H1 (cell line): ENCODE measurements at regions not wholly inside any gene's neighbourhood (a gene's known extent, or its start where the extent isn't known, plus 50 kb on each side); places are given as distances from the start of the nearest gene placed in this dataset.

ENCODE experiments used
- CTCF ChIA-PET: fragments of 300-600 bp; sonication (Branson Sonifier 250); formaldehyde crosslinking; loops from one replicate; lab custom pipeline; 2021; ENCODE audit not compliant: partially characterized antibody; lab: Charles Lee
- POLR2A ChIA-PET: fragments of 300-600 bp; sonication (Branson Sonifier 250); formaldehyde crosslinking; loops from one replicate; lab custom pipeline; 2021; ENCODE audit warnings: inconsistent platforms; ENCODE audit not compliant: partially characterized antibody; lab: Charles Lee
- DNase-seq, 2 experiments: peaks; one replicate each; pipeline versions ENCODE4 v3.0.0 to v3.0.0-alpha.2; 2010 to 2022; ENCODE audit warnings: low spot score in 2 of 2, low read depth in 1 of 2, mixed read lengths in 1 of 2
- FAIRE-seq: peaks from 2 replicates; lab custom pipeline; 2011; peaks lifted over from hg19 to GRCh38; lab: Jason Lieb, UNC
- H2AFZ ChIP-seq: 2 replicates; pipeline ENCODE4 v1.8.1; 2012; ENCODE audit warnings: low read length, inconsistent platforms
- H2AK5ac ChIP-seq: 2 replicates; pipeline ENCODE4 v1.6.1; 2013; ENCODE audit warnings: low read depth, low read length
- H2BK120ac ChIP-seq: replicated peaks from 2 replicates; pipeline ENCODE3; 2013; ENCODE audit warnings: low read depth, low read length, inconsistent platforms
- H2BK12ac ChIP-seq: 2 replicates; pipeline ENCODE4 v1.6.1; 2013; ENCODE audit warnings: low read depth, low read length
- H2BK15ac ChIP-seq: 2 replicates; pipeline ENCODE4 v1.6.1; 2013; ENCODE audit warnings: low read length
- H2BK20ac ChIP-seq: 2 replicates; pipeline ENCODE4 v1.6.1; 2013; ENCODE audit warnings: low read length
- H2BK5ac ChIP-seq: 2 replicates; pipeline ENCODE4 v1.6.1; 2013; ENCODE audit warnings: low read depth, low read length
- H3K14ac ChIP-seq: 2 replicates; pipeline ENCODE4 v1.6.1; 2013; ENCODE audit warnings: inconsistent platforms; ENCODE audit not compliant: insufficient read length
- H3K18ac ChIP-seq: 2 replicates; pipeline ENCODE4 v1.6.1; 2013; ENCODE audit warnings: low read length; ENCODE audit errors: extremely low read depth
- H3K23ac ChIP-seq: 2 replicates; pipeline ENCODE4 v1.6.1; 2013; ENCODE audit warnings: inconsistent platforms; ENCODE audit not compliant: insufficient read length
- H3K23me2 ChIP-seq: 2 replicates; pipeline ENCODE4 v1.6.1; 2013; ENCODE audit warnings: low read depth, low read length
- H3K27ac ChIP-seq: 2 replicates; pipeline ENCODE4 v1.6.1; 2011; ENCODE audit warnings: low read depth, low read length, inconsistent platforms
- H3K27me3 ChIP-seq, 4 experiments: replicated peaks in 1 of 4; 1 replicate in 1 of 4; 2 replicates in 3 of 4; pipeline versions ENCODE4 v1.6.1 to v1.8.1; 2011 to 2013; ENCODE audit warnings: low read length in 3 of 4, mild to moderate bottlenecking in 3 of 4, inconsistent platforms in 2 of 4, mixed read lengths in 2 of 4, moderate library complexity in 1 of 4; ENCODE audit not compliant: control insufficient read depth in 3 of 4, insufficient read depth in 3 of 4; ENCODE audit errors: extremely low read depth in 1 of 4
- H3K36me3 ChIP-seq, 4 experiments: 2 replicates each; pipeline versions ENCODE4 v1.6.1 to v1.8.1; 2011 to 2013; ENCODE audit warnings: mild to moderate bottlenecking in 4 of 4, low read length in 3 of 4, moderate library complexity in 2 of 4, control low read depth in 1 of 4, inconsistent platforms in 1 of 4; ENCODE audit not compliant: insufficient read depth in 4 of 4, control insufficient read depth in 2 of 4
- H3K4ac ChIP-seq: replicated peaks from 2 replicates; pipeline ENCODE3; 2013; ENCODE audit warnings: low read length, low read depth, mixed read lengths, inconsistent platforms; ENCODE audit not compliant: insufficient read length
- H3K4me1 ChIP-seq, 4 experiments: replicated peaks in 1 of 4; 1 replicate in 1 of 4; 2 replicates in 3 of 4; pipeline versions ENCODE4 v1.6.1 to v1.8.1; 2011 to 2013; ENCODE audit warnings: low read length in 3 of 4, inconsistent platforms in 2 of 4, mixed read lengths in 1 of 4; ENCODE audit not compliant: insufficient read depth in 4 of 4, control insufficient read depth in 3 of 4
- H3K4me2 ChIP-seq, 2 experiments: 2 replicates each; pipeline versions ENCODE4 v1.6.1 to v1.8.1; 2011 to 2013; ENCODE audit warnings: low read depth in 2 of 2, low read length in 2 of 2, control low read depth in 1 of 2, inconsistent platforms in 1 of 2, mild to moderate bottlenecking in 1 of 2; ENCODE audit not compliant: insufficient read depth in 1 of 2
- H3K4me3 ChIP-seq, 4 experiments: fragments of 200-600, 300-600 bp in 1 of 4; sonication (generic), shearing (Covaris generic), sonication (Bioruptor Twin) in 1 of 4; 2 replicates each; pipeline versions ENCODE4 v1.5.1 to v1.8.1; 2011 to 2016; ENCODE audit warnings: low read length in 4 of 4, low read depth in 3 of 4, control low read depth in 2 of 4, inconsistent platforms in 2 of 4, mild to moderate bottlenecking in 2 of 4, mixed read lengths in 1 of 4, moderate library complexity in 1 of 4; ENCODE audit not compliant: insufficient read depth in 2 of 4; ENCODE audit errors: extremely low read depth in 1 of 4
- H3K56ac ChIP-seq: replicated peaks from 2 replicates; pipeline ENCODE3; 2013; ENCODE audit warnings: low read depth, mild to moderate bottlenecking, mixed read lengths, low read length, inconsistent platforms; ENCODE audit not compliant: insufficient read length
- H3K79me1 ChIP-seq: 2 replicates; pipeline ENCODE4 v1.6.1; 2013; ENCODE audit warnings: low read depth, low read length, control low read depth
- H3K79me2 ChIP-seq, 2 experiments: 2 replicates each; pipeline versions ENCODE4 v1.6.1 to v1.8.1; 2012 to 2013; ENCODE audit warnings: low read length in 2 of 2, mild to moderate bottlenecking in 2 of 2, inconsistent platforms in 1 of 2; ENCODE audit not compliant: insufficient read depth in 2 of 2, control insufficient read depth in 1 of 2
- H3K9ac ChIP-seq, 4 experiments: replicated peaks in 1 of 4; 1 replicate in 1 of 4; 2 replicates in 3 of 4; pipeline versions ENCODE4 v1.6.1 to v1.8.1; 2011 to 2013; ENCODE audit warnings: low read depth in 3 of 4, low read length in 3 of 4, control low read depth in 2 of 4, mild to moderate bottlenecking in 2 of 4, moderate library complexity in 2 of 4, inconsistent platforms in 1 of 4; ENCODE audit errors: extremely low read depth in 1 of 4
- H3K9me3 ChIP-seq, 2 experiments: 2 replicates each; pipeline versions ENCODE4 v1.6.1 to v1.8.1; 2012 to 2013; ENCODE audit warnings: mild to moderate bottlenecking in 2 of 2, moderate library complexity in 2 of 2, control low read depth in 1 of 2, inconsistent platforms in 1 of 2, low read depth in 1 of 2, low read length in 1 of 2, mixed read lengths in 1 of 2; ENCODE audit not compliant: insufficient read depth in 2 of 2
- H4K20me1 ChIP-seq, 2 experiments: replicated peaks in 1 of 2; 2 replicates each; pipeline versions ENCODE3 to v1.8.1; 2011 to 2013; ENCODE audit warnings: inconsistent platforms in 2 of 2, low read length in 2 of 2, mild to moderate bottlenecking in 1 of 2; ENCODE audit not compliant: insufficient read depth in 2 of 2, control insufficient read depth in 1 of 2
- H4K5ac ChIP-seq: 2 replicates; pipeline ENCODE4 v1.6.1; 2013; ENCODE audit warnings: low read length, low read depth, mixed read lengths, inconsistent platforms; ENCODE audit not compliant: insufficient read length
- H4K8ac ChIP-seq: 2 replicates; pipeline ENCODE4 v1.8.0; 2013; ENCODE audit warnings: mild to moderate bottlenecking, moderate library complexity, low read length, inconsistent platforms; ENCODE audit not compliant: insufficient read depth; ENCODE audit errors: extremely low read depth
- H4K91ac ChIP-seq: replicated peaks from 2 replicates; pipeline ENCODE3; 2013; ENCODE audit warnings: low read length, mixed read lengths, inconsistent platforms; ENCODE audit not compliant: insufficient read length
- JUN ChIP-seq: IDR thresholded peaks from 2 replicates; pipeline ENCODE4 v1.6.1; 2011; ENCODE audit warnings: low read depth, mild to moderate bottlenecking, improper control_type of control experiment, low read length
- KDM5A ChIP-seq: fragments of 200-600 bp; IDR thresholded peaks from 2 replicates; pipeline ENCODE4 v1.7.1; 2012; ENCODE audit warnings: mild to moderate bottlenecking, low read length, inconsistent platforms, mixed read lengths
- RNF2 ChIP-seq: fragments of 200-900, 300-1000 bp; sonication (generic); IDR thresholded peaks from 2 replicates; pipeline ENCODE4 v1.7.1; 2016; ENCODE audit warnings: borderline replicate concordance, low read depth, mild to moderate bottlenecking, antibody characterized with exemption, low read length; ENCODE audit not compliant: poor library complexity, severe bottlenecking; ENCODE audit errors: missing control alignments
- SIN3A ChIP-seq, 2 experiments: IDR thresholded peaks in 1 of 2; conservative IDR thresholded peaks in 1 of 2; 2 replicates each; pipeline ENCODE4 v1.6.1; 2011 to 2012; ENCODE audit warnings: low read length in 2 of 2, improper control_type of control experiment in 1 of 2, low read depth in 1 of 2, mild to moderate bottlenecking in 1 of 2
- SIX5 ChIP-seq: IDR thresholded peaks from 2 replicates; pipeline ENCODE4 v1.6.1; 2011; ENCODE audit warnings: mild to moderate bottlenecking, low read depth, low read length
- WGBS, 2 experiments: shearing (Covaris generic) in 1 of 2; methylation state at CpG; one replicate each; pipeline versions ENCODE4 v1.1.6 to v1.1.7; 2013 to 2015; ENCODE audit warnings: low lambda C conversion rate in 2 of 2, mixed read lengths in 2 of 2, inconsistent platforms in 1 of 2, low coverage in 1 of 2, missing lambda C conversion rate in 1 of 2; ENCODE audit not compliant: insufficient replicate concordance in 2 of 2, insufficient coverage in 1 of 2, insufficient read length in 1 of 2; ENCODE audit errors: extremely low coverage in 1 of 2, missing lambda C conversion rate in 1 of 2; 5-methylcytosine and 5-hydroxymethylcytosine counted together

DNA sequence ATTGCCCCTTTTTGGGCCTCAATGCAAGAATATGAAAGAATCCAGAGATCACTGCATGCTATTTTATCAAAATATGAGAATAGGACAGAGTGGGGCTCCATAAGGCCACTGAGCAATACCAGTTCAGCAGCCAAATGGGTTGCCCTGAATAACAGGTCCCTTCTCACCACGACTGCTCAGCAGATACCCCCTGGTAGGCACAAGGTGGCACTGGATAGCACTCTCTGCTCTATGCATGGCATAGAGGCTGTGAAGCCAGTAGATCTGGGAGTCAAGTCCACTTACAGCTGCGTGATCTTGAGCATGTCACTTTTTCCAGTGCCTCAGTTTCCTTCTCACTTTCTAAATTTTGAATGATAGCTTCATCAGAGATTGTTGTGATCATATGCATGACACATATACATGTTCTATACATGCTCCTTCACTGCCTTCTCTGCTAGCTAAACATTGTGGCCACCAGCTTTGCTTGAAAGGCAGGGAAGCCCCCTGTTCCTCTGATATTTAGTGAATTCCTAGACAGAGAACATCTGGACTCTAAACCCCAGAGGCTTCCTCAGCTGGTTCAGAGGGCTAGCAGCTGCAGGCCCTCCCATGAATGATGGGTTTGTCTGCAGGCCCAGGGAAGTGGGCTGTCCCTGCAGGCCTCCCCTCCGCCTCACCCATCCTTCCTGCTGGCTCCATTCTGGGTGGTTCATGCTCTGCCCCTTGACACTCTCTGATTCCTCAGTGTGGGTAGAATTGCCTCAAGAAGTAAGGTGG is 84.9 kb upstream of the ASIC2 start:
- Histone ChIP-seq H4K91ac (no peak overlapping the region), H3K23ac (no peak overlapping the region), H4K8ac (no peak overlapping the region), H3K79me2 (no peaks in the 10 kb centered on the region), H3K4me1 (peaks cover 0 to 6% (median 1%) of the 10 kb centered on the region in 4 experiments; a peak in 1 of 7 replicates), H2BK5ac (no peak overlapping the region), H2AK5ac (no peak overlapping the region; the same call in 1 of the 2 replicates), H3K23me2 (no peaks in the 10 kb centered on the region), H3K4me3 (no peak overlapping the region)
- POLR2A ChIA-PET = no interaction called here
- FAIRE-seq = no peak
- TF ChIP-seq KDM5A (no peak), JUN (no peak), SIX5 (no peak), RNF2 (no peak), SIN3A (conservative IDR thresholded peaks at IDR 0.05 in 1 of 2, IDR thresholded peaks at IDR 0.05 in 1 of 2; ENCODE audit: low read depth in 1 of 2, low read length in 2 of 2) (no peak)
- TF ChIP-seq, all 59 proteins: peak for 0
- H3K9me3 ChIP-seq = no peaks in the 10 kb centered on the region
- H3K4me2 ChIP-seq = no peak overlapping the region
- DNase-seq = no peak
- no peak overlapping the region for H2BK15ac ChIP-seq
- CTCF ChIA-PET = interaction anchor here (0.6 to 1.6 kb wide), 4 partner anchors 15 to 309 kb away, joined by 3 to 4 read pairs (median 3); no protein-coding TSS in a partner anchor
- no peak overlapping the region for H2BK20ac ChIP-seq
- no peak overlapping the region for H2BK12ac ChIP-seq
- H4K20me1 ChIP-seq = no peaks in the 10 kb centered on the region
- H3K27me3 ChIP-seq = no peaks in the 10 kb centered on the region
- no peak overlapping the region for H4K5ac ChIP-seq
- H2BK120ac ChIP-seq = no peak overlapping the region
- H3K9ac ChIP-seq = no peak overlapping the region
- H3K56ac ChIP-seq = no peak overlapping the region
- no peak overlapping the region for H3K18ac ChIP-seq
- H3K27ac ChIP-seq = no peak overlapping the region
- H2AFZ ChIP-seq = no peak overlapping the region
- no peaks in the 10 kb centered on the region for H3K36me3 ChIP-seq
- no peak overlapping the region for H3K4ac ChIP-seq
- 82% methylated on average over 3 of the region's 3 CpGs; no CpG with 5 or more reads in 1 of the 2 experiments for WGBS, 2 experiments
- no peaks in the 10 kb centered on the region for H3K79me1 ChIP-seq
- no peak overlapping the region for H3K14ac ChIP-seq
